ENCODE measurements at regions not wholly inside any gene's neighbourhood (a gene's known extent, or its start where the extent isn't known, plus 50 kb on each side); places are given as distances from the start of the nearest gene placed in this dataset.

DNA sequence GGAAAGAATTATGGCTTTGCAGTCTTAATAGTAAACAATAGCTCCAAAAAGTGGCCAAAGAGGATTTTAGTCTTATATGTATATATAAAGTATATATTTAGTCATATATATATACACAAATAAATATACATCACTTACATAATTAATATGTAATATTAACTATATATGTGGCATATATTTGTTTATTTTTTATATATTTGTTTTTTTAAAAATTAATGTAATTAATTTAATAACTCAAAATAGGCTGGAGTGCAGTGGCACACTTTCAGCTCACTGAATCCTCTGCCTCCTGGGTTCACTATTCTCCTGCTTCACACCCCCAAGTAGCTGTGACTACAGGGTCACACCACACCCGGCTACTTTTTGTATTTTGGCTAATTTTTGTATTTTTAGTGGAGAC lies 532.6 kb downstream of the KCNT2 start:
- Mint-ChIP-seq H3K36me3 (ENCODE audit: low read depth) (no peaks in the 10 kb centered on the region), H3K27ac (no peak overlapping the region), H3K4me1 (no peaks in the 10 kb centered on the region), H3K4me3 (no peak overlapping the region), H3K9me3 (no peaks in the 10 kb centered on the region), H3K27me3 (ENCODE audit: low read depth) (no peaks in the 10 kb centered on the region)
- TF ChIP-seq, protein P1, sequence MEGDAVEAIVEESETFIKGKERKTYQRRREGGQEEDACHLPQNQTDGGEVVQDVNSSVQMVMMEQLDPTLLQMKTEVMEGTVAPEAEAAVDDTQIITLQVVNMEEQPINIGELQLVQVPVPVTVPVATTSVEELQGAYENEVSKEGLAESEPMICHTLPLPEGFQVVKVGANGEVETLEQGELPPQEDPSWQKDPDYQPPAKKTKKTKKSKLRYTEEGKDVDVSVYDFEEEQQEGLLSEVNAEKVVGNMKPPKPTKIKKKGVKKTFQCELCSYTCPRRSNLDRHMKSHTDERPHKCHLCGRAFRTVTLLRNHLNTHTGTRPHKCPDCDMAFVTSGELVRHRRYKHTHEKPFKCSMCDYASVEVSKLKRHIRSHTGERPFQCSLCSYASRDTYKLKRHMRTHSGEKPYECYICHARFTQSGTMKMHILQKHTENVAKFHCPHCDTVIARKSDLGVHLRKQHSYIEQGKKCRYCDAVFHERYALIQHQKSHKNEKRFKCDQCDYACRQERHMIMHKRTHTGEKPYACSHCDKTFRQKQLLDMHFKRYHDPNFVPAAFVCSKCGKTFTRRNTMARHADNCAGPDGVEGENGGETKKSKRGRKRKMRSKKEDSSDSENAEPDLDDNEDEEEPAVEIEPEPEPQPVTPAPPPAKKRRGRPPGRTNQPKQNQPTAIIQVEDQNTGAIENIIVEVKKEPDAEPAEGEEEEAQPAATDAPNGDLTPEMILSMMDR (IDR thresholded peaks at IDR 0.05; ENCODE audit: unreplicated experiment in 3 of 3), result no peak

DNA sequence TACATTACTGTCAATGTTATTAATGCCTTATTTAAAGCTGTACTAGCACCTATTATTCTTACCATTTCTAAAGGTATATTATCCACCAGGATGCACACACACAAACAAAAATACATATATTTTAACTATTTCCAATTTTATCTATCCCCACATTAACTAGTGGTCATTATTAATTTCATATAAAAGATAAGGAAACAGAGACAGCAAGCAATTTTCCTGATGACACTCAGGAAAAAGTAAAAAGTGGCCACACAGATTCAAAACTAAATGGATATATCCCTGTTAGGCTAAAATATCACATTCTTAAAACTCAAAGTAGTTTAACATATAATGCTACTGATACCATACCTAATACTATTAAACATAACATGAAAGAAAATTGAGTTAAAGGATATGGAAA lies 534.1 kb downstream of the KCNT2 start:
- no peak overlapping the region for H3K4me3 Mint-ChIP-seq
- H3K36me3 Mint-ChIP-seq (ENCODE audit: low read depth), result no peaks in the 10 kb centered on the region

DNA sequence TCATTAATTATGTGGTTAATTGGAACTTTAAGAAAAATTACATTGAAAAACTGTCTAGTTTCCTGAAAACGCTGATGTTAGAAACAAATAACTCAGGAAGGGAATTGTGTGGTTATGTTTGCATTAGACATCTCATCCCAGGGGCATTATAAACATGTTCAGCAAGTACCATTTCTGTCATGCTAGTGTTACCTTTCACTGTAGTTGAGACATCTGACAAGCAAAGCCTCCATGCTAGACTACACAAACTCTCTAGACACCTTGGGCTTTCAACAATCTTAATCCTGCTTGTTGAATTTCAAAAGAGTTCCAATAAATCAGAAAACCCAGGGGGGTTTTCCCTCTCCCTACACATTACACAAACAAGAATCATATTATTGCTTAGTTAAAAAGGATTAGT lies 536.8 kb downstream of the KCNT2 start:
- no peaks in the 10 kb centered on the region for H3K4me1 Mint-ChIP-seq
- no peaks in the 10 kb centered on the region for H3K36me3 Mint-ChIP-seq (ENCODE audit: low read depth)
- H3K27ac Mint-ChIP-seq, result no peak overlapping the region
- no peak overlapping the region for H3K4me3 Mint-ChIP-seq
- H3K9me3 Mint-ChIP-seq, result no peaks in the 10 kb centered on the region
- no peaks in the 10 kb centered on the region for H3K27me3 Mint-ChIP-seq (ENCODE audit: low read depth)
- TF ChIP-seq, protein P1 (IDR thresholded peaks at IDR 0.05; ENCODE audit: unreplicated experiment in 3 of 3), result no peak

More for the DNA sequence above, 534.1 kb downstream of the KCNT2 start:
- Mint-ChIP-seq H3K27ac (no peak overlapping the region), H3K4me1 (no peaks in the 10 kb centered on the region), H3K9me3 (no peaks in the 10 kb centered on the region), H3K27me3 (ENCODE audit: low read depth) (no peaks in the 10 kb centered on the region)
- TF ChIP-seq, protein P1 (IDR thresholded peaks at IDR 0.05; ENCODE audit: unreplicated experiment in 3 of 3), result no peak

DNA sequence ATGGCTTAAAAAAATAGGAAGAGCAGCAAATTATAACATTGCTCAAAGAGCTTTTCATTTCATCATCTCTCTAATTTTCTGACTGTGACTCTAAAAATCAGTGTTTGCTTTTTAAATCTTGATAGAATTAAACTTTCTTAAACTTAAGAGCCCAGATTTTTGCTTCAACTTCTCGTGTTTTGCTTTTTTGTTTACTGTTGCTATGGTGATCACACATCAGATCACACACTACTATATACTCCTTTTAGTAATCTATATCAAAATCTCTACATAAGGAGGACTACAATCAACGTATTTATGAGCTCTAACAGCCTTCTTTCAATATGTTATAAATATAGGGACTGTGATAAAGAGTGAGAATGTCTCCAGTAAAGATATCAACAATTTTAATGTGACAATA lies 537.3 kb downstream of the KCNT2 start:
- H3K4me1 Mint-ChIP-seq, result no peaks in the 10 kb centered on the region
- no peaks in the 10 kb centered on the region for H3K36me3 Mint-ChIP-seq (ENCODE audit: low read depth)
- TF ChIP-seq, protein P1 (IDR thresholded peaks at IDR 0.05; ENCODE audit: unreplicated experiment in 3 of 3), result no peak
- no peak overlapping the region for H3K4me3 Mint-ChIP-seq
- no peak overlapping the region for H3K27ac Mint-ChIP-seq
- no peaks in the 10 kb centered on the region for H3K27me3 Mint-ChIP-seq (ENCODE audit: low read depth)
- H3K9me3 Mint-ChIP-seq, result no peaks in the 10 kb centered on the region

DNA sequence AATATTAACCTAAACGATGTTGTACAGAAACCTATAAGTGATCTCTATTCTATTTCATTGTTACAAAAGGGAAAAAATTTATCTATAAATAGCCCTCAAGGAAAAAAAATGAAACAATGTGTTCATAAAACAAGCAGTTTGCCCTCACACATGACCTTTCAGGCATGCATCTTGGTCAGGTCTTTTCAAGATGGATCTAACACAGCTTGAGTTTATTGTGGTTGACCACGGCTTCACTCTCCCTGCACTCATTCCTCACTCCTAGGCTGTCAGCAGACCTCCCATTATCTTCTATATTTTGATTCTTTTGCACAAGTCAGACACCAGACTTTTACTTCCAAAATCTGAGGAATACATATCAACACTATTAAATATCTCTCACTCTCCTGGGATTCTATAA lies 544.3 kb downstream of the KCNT2 start:
- no peak overlapping the region for H3K27ac Mint-ChIP-seq
- no peaks in the 10 kb centered on the region for H3K36me3 Mint-ChIP-seq (ENCODE audit: low read depth)
- H3K4me1 Mint-ChIP-seq, result no peaks in the 10 kb centered on the region
- no peaks in the 10 kb centered on the region for H3K9me3 Mint-ChIP-seq
- H3K27me3 Mint-ChIP-seq (ENCODE audit: low read depth), result no peaks in the 10 kb centered on the region
- no peak overlapping the region for H3K4me3 Mint-ChIP-seq
- TF ChIP-seq, protein P1 (IDR thresholded peaks at IDR 0.05; ENCODE audit: unreplicated experiment in 3 of 3), result no peak

DNA sequence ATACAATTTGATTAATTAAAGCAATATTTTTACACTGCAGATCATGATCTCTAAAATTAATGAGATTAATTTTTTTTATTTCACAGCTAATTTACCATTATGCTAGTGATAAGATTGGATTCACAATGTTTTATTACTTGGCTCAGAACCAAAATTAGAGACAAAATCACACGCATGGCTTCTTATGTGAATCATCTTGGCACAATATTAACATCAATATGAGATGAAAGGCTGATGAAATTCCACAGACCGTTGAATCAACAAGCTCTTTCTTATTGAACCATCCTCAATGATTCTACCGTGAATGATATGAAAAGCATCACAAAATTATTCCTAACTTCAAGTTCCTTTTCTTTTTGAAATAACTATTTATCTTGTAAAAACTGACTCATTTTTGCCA lies 544.9 kb downstream of the KCNT2 start:
- no peaks in the 10 kb centered on the region for H3K27me3 Mint-ChIP-seq (ENCODE audit: low read depth)
- no peak overlapping the region for H3K27ac Mint-ChIP-seq
- H3K4me3 Mint-ChIP-seq, result no peak overlapping the region
- TF ChIP-seq, protein P1 (IDR thresholded peaks at IDR 0.05; ENCODE audit: unreplicated experiment in 3 of 3), result no peak
- H3K9me3 Mint-ChIP-seq, result no peaks in the 10 kb centered on the region
- no peaks in the 10 kb centered on the region for H3K36me3 Mint-ChIP-seq (ENCODE audit: low read depth)
- no peaks in the 10 kb centered on the region for H3K4me1 Mint-ChIP-seq
